Aorta (tissue), 5 donors: ENCODE measurements at regions not wholly inside any gene's neighbourhood (a gene's known extent, or its start where the extent isn't known, plus 50 kb on each side); places are given as distances from the start of the nearest gene placed in this dataset.
A peak's percentile ranks its signal among the peaks of the same experiment; 100 is the strongest.

ENCODE experiments used
- ATAC-seq: fragments of 200-7000 bp; cut with Tn5 transposase; one replicate; pipeline ENCODE4 v1.9.1; 2022; ENCODE audit warnings: moderate library complexity; ENCODE audit not compliant: low FRiP score
- DNase-seq, 2 donors: peaks; one replicate each; pipeline ENCODE4 v3.0.0-alpha.2; 2020
- H3K27ac ChIP-seq, 2 donors: one replicate each; pipeline ENCODE4 v1.5.1; 2013; ENCODE audit warnings: low read length in 2 of 2, mild to moderate bottlenecking in 2 of 2, moderate library complexity in 2 of 2, control low read depth in 1 of 2, inconsistent platforms in 1 of 2, low read depth in 1 of 2
- H3K27me3 ChIP-seq, 2 donors: one replicate each; pipeline ENCODE4 v1.6.1; 2013; ENCODE audit warnings: control low read depth in 1 of 2, low read length in 1 of 2, mild to moderate bottlenecking in 1 of 2, moderate library complexity in 1 of 2; ENCODE audit not compliant: insufficient read depth in 2 of 2, control insufficient read depth in 1 of 2
- H3K36me3 ChIP-seq, 2 donors: one replicate each; pipeline ENCODE4 v1.6.1; 2013; ENCODE audit warnings: control low read depth in 1 of 2, low read length in 1 of 2, mild to moderate bottlenecking in 1 of 2; ENCODE audit not compliant: insufficient read depth in 2 of 2, control insufficient read depth in 1 of 2
- H3K4me1 ChIP-seq, 2 donors: one replicate each; pipeline ENCODE4 v1.6.1; 2013; ENCODE audit warnings: low read length in 2 of 2, control low read depth in 1 of 2, mild to moderate bottlenecking in 1 of 2, moderate library complexity in 1 of 2; ENCODE audit not compliant: insufficient read depth in 2 of 2, control insufficient read depth in 1 of 2
- H3K4me3 ChIP-seq, 2 donors: one replicate each; pipeline ENCODE4 v1.5.1; 2013; ENCODE audit warnings: low read length in 2 of 2, control low read depth in 1 of 2, mild to moderate bottlenecking in 1 of 2
- H3K9me3 ChIP-seq: one replicate; pipeline ENCODE4 v1.6.1; 2013; ENCODE audit warnings: mild to moderate bottlenecking, low read length; ENCODE audit not compliant: control insufficient read depth
- WGBS, 2 donors: extraction: QIAGEN DNeasy Blood & Tissue Kit; methylation state at CpG; one replicate each; pipeline ENCODE4 v1.1.7; 2013; 5-methylcytosine and 5-hydroxymethylcytosine counted together
- intact Hi-C, 2 donors: fragments of 100-400 bp; cut with DNase I; formaldehyde crosslinking; loops; one replicate each; pipeline versions ENCODE4 v1.14.2 to v1.15.0; 2022
- donor health status: healthy with polysubstance abuse.
- donor health status: Bipolar disorder and iron deficiency.
- donor health status: DM: no; HTN: no; CAD: no.
- donor health status: DM: no; HTN: no; CAD: no.
- donor health status: DM: yes; HTN: yes; CAD: no.

DNA sequence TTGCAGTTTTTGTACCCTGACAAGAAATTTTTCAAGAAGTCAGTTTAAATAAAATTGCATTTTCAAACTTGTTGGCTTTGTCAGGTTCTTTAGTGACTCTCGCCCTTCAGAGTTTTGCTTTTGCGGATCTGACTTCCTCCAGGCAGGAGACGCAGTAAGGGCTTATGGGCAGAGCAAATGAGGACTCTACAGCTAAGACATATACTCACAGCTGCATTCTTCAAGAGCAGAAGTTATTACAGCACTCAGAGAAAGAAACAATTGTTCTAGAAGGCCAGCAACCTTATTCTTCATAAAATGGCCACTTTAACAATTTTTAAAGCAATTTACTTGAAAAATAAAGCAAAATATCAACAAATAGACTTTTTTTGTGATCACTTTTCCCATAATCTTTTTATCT lies 438.8 kb upstream of the THRB start:
- intact Hi-C loops = no loop called here
- Histone ChIP-seq H3K27me3 (no peaks in the 10 kb centered on the region), H3K36me3 (no peaks in the 10 kb centered on the region), H3K4me3 (no peak overlapping the region), H3K4me1 (no peaks in the 10 kb centered on the region), H3K9me3 (peaks cover 2% of the 10 kb centered on the region), H3K27ac (no peak overlapping the region)
- 93 to 96% methylated on average over 3 of the region's 3 CpGs for WGBS, 2 donors
- ATAC-seq (no peak), DNase-seq (no peak)

DNA sequence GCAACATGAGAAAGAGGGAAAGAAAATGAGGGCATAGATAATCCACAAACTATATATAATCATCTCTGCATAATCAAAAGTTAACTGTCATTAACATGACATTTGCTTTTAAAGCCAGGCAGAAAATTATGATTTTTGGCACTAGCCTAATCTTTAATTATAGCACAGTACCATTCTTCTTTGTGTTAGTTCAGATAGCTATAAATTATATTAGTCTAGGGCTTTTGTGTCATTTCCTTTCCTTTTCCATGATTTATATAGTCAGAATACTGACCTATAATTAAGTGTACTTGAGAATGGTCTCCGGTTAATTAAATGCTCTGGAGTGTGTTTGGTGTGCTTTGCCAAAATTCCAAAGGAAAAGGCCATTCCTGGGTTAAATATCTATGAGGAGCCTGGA lies 441.9 kb upstream of the THRB start:
- no peak overlapping the region for H3K27ac ChIP-seq
- H3K4me1 ChIP-seq = no peaks in the 10 kb centered on the region
- H3K27me3 ChIP-seq = no peaks in the 10 kb centered on the region
- no peak for ATAC-seq
- DNase-seq = no peak
- no peaks in the 10 kb centered on the region for H3K36me3 ChIP-seq
- H3K9me3 ChIP-seq = peaks cover 3% of the 10 kb centered on the region
- H3K4me3 ChIP-seq = no peak overlapping the region
- 38 to 44% methylated on average over 1 of the region's 1 CpG for WGBS, 2 donors
- intact Hi-C loops = no loop called here

DNA sequence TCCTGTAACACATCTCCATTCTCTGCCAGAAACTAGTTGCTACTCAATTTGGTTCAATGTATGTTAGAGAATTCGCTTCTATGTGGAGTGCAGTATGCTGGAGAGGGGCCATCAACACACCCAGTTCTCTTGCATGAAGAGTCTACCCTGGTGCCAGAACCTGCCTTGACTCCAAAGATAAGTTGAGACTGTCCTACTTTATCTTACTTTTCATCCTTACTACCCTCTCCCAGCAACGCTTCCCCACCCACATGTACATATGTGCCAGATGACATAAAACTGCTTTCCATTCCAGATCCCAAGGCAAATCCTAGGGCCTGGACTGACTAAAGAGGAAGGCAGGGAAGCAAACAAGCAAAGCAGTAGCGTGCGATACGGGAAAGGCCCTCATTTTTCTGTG lies 442.6 kb upstream of the THRB start:
- Histone ChIP-seq H3K4me3 (no peak overlapping the region), H3K9me3 (peaks cover 2% of the 10 kb centered on the region), H3K36me3 (no peaks in the 10 kb centered on the region), H3K4me1 (no peaks in the 10 kb centered on the region), H3K27ac (no peak overlapping the region), H3K27me3 (no peaks in the 10 kb centered on the region)
- ATAC-seq (peak; percentile 57), DNase-seq (no peak)
- intact Hi-C loops = no loop called here
- WGBS, 2 donors = 92 to 96% methylated on average over 5 of the region's 5 CpGs

DNA sequence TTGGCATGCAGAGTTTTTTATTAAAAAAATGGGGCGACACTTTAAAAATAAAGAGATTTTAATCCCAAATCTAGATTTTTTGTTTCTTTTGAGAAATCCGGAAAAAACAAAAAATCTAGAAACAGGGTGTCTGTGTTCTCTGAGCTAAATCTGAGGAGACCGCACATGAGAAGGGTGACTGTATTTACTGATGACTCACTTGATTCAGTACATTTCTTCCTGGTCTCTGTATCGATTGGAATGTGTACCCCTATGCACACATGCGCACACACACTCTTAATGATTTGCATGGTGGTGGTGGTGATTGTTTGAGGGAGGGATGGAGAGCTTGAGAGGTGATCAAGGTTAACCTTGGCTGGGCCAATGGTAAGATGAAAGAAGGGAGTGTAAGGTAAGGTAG lies 443.1 kb upstream of the THRB start:
- Histone ChIP-seq H3K36me3 (no peaks in the 10 kb centered on the region), H3K9me3 (peaks cover 2% of the 10 kb centered on the region), H3K4me1 (no peaks in the 10 kb centered on the region), H3K27ac (no peak overlapping the region), H3K27me3 (no peaks in the 10 kb centered on the region), H3K4me3 (no peak overlapping the region)
- DNase-seq (no peak), ATAC-seq (no peak)
- intact Hi-C loops = no loop called here
- 76 to 89% methylated on average over 5 of the region's 5 CpGs for WGBS, 2 donors

DNA sequence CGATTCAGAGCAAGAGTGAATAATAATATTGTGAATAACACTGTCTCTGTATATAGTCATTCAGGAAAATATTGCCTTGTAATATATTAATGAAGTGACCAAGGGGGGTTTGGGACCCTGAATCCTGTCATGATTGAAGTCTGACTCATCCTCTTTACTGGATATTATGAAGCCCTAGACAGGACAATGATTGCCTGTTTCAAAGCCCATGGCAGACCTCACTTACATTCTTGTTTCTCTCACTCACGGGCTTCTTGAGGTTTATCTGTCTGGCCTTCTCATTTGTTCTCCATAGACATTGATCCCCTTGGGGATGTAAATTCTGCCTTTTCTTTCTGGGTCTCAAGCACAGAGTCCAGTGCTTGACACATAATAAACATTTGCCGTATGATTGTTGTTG lies 449.3 kb upstream of the THRB start:
- Histone ChIP-seq H3K9me3 (peaks cover 2% of the 10 kb centered on the region), H3K36me3 (no peaks in the 10 kb centered on the region), H3K27me3 (no peaks in the 10 kb centered on the region), H3K4me3 (no peak overlapping the region), H3K27ac (no peak overlapping the region), H3K4me1 (peaks cover 0 to 2% of the 10 kb centered on the region in 2 donors)
- DNase-seq = no peak
- intact Hi-C loops = no loop called here
- 71 to 77% methylated on average over 3 of the region's 3 CpGs for WGBS, 2 donors
- ATAC-seq = no peak

DNA sequence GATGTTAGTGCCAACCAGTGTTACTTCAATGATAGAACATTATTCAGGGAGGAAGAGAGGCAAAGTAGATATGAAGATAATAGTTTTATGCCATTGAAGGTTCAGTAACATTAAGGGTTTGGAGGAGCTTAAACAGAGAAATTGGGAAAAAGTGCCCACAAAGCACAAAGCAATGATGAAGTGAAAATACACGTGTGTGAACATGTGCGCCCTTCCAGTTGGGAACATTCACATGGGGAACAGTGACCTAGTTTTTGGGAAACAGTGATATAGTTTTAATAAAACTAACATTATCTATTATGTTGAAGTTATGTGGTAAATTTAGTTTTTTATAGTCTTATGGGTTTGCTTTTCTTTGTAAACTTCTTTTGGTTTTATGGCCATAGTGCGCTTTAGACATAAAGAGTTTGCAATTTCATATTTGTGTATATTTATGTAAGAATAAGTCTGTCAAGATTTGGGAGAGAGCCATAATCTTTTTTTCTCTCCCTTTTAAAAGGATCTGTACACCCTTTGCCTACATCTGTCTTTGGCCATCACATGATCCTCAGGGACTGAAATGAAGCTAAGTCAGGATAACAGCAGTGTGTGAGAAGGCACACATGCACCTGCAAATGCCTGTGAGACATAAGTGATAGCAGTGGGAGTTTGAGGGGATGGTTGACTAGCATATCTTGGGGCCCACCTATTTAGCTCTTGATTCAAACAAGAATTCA lies 450.3 kb upstream of the THRB start:
- intact Hi-C loops = no loop called here
- DNase-seq (no peak), ATAC-seq (no peak)
- Histone ChIP-seq H3K36me3 (no peaks in the 10 kb centered on the region), H3K4me3 (no peak overlapping the region), H3K4me1 (peaks cover 0 to 2% of the 10 kb centered on the region in 2 donors), H3K27me3 (no peaks in the 10 kb centered on the region), H3K27ac (no peak overlapping the region), H3K9me3 (peaks cover 2% of the 10 kb centered on the region)
- WGBS, 2 donors = 92 to 96% methylated on average over 3 of the region's 3 CpGs

DNA sequence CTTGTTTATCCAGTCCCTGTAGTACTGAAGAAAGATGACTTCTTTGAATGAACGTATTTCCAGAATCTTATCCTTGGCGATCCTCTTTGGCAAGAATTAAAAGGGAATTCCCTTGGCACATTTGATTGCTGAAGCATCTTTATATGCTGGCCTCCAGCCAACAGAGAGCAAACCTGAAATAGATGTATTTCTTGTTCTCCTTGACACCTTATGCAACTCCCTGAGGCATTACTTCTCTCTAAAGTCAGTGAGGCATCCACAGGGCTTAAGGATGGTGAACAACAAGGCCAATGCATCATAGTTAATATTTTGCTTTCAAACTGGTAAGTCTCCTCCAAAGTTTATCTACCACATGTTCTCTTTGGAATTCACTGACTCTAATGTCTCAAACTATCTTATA lies 450.9 kb upstream of the THRB start:
- H3K4me1 ChIP-seq = peaks cover 0 to 2% of the 10 kb centered on the region in 2 donors
- peaks cover under 1% of the 10 kb centered on the region for H3K9me3 ChIP-seq
- no peak overlapping the region for H3K4me3 ChIP-seq
- intact Hi-C loops = no loop called here
- 67 to 71% methylated on average over 2 of the region's 2 CpGs for WGBS, 2 donors
- DNase-seq (no peak), ATAC-seq (no peak)
- H3K36me3 ChIP-seq = no peaks in the 10 kb centered on the region
- H3K27me3 ChIP-seq = no peaks in the 10 kb centered on the region
- H3K27ac ChIP-seq = no peak overlapping the region

DNA sequence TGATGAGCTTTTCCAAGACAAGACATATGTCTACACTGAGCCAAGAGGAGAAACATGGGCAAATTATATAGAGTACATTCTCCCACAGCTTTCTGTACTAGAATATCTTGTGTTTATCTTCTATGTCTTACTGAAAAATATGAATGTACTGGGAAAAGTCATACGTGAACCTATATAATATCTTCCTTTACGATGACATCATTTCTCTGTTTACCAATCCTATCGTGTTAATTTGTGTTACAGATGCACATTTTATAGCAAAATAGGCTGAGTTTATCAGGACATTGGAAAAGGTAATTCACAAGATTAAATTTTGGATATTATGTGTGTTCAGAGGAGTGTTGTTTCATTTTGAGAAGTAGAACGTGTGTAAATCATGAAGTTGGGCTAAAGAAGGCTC lies 452.5 kb upstream of the THRB start:
- H3K4me1 ChIP-seq = peaks cover 0 to 2% of the 10 kb centered on the region in 2 donors
- no peaks in the 10 kb centered on the region for H3K9me3 ChIP-seq
- no peaks in the 10 kb centered on the region for H3K36me3 ChIP-seq
- H3K4me3 ChIP-seq = no peak overlapping the region
- intact Hi-C loops = no loop called here
- DNase-seq (no peak), ATAC-seq (no peak)
- H3K27me3 ChIP-seq = no peaks in the 10 kb centered on the region
- 84 to 88% methylated on average over 4 of the region's 4 CpGs for WGBS, 2 donors
- no peak overlapping the region for H3K27ac ChIP-seq

DNA sequence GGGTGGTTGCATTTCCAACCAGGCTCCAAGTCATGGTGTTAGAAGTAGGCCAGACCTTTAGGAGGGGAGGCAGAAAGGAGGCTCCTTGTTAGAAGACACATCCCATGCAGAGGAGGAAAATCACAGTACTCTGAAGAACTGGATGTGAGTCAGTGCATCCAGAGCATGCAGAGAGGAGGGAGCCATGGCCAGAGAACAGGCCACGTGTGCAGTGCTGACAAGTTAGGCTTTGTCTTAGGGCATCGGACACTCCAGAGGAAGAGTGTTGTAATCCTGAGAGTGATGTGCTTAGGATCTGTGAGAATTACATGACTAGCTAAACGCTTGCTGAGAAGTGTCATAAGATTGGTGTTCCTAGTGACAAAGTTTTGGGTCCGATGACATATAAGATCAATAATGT lies 456.5 kb upstream of the THRB start:
- DNase-seq = no peak
- 93 to 96% methylated on average over 4 of the region's 4 CpGs for WGBS, 2 donors
- intact Hi-C loops = no loop called here
- H3K27me3 ChIP-seq = no peaks in the 10 kb centered on the region
- no peaks in the 10 kb centered on the region for H3K9me3 ChIP-seq
- H3K27ac ChIP-seq = no peak overlapping the region
- ATAC-seq = no peak
- H3K36me3 ChIP-seq = no peaks in the 10 kb centered on the region
- no peak overlapping the region for H3K4me3 ChIP-seq
- H3K4me1 ChIP-seq = no peaks in the 10 kb centered on the region
